ENCODE measurements at regions not wholly inside any gene's neighbourhood (a gene's known extent, or its start where the extent isn't known, plus 50 kb on each side); places are given as distances from the start of the nearest gene placed in this dataset.

GRCh38 chr3:175951047-175951694, 1092.0 kb downstream of the NAALADL2 start:
- dilution Hi-C loops (cut with MboI; ENCODE audit: extremely low pct_ligation_motif_present, low sequenced_read_pairs): no loop called here
- H3K36me3 ChIP-seq (ENCODE audit: control insufficient read depth in 2 of 2, extremely low read depth in 1 of 2, insufficient read depth in 2 of 2, low read length in 2 of 2): no peaks in the 10 kb centered on the region
- H3K4me3 ChIP-seq (ENCODE audit: control insufficient read depth in 2 of 3, extremely low read depth in 1 of 3, insufficient read depth in 2 of 3, low read depth in 1 of 3, low read length in 3 of 3): no peak overlapping the region
- no peak overlapping the region for H3K9ac ChIP-seq (ENCODE audit: control insufficient read depth, extremely low read depth, insufficient read depth, low read length)
- H3K27me3 ChIP-seq (ENCODE audit: control insufficient read depth, extremely low read depth, insufficient read depth, low read length): no peaks in the 10 kb centered on the region
- DNase-seq (ENCODE audit: low read depth, low spot score) (no peak), FAIRE-seq (no peak)
- no peak overlapping the region for H3K27ac ChIP-seq (ENCODE audit: control insufficient read depth, insufficient read depth, low read length)
- H4K20me1 ChIP-seq (ENCODE audit: control insufficient read depth, extremely low read depth, insufficient read depth, low read length): no peaks in the 10 kb centered on the region
- H3K79me2 ChIP-seq (ENCODE audit: control insufficient read depth, insufficient read depth, low read length): no peaks in the 10 kb centered on the region
- H3K4me1 ChIP-seq (ENCODE audit: control insufficient read depth, extremely low read depth, insufficient read depth, low read length): no peaks in the 10 kb centered on the region
- TF ChIP-seq EZH2 (IDR thresholded peaks at IDR 0.05; ENCODE audit: low read length): no peak
- TF ChIP-seq CTCF (optimal IDR thresholded peaks at IDR 0.05 in 1 of 3, IDR thresholded peaks at IDR 0.05 in 1 of 3, conservative IDR thresholded peaks at IDR 0.05 in 1 of 3; ENCODE audit: extremely low read depth in 1 of 3, insufficient read depth in 2 of 3, low read length in 3 of 3): no peak
- H3K9me3 ChIP-seq (ENCODE audit: control insufficient read depth, low read depth, low read length): no peaks in the 10 kb centered on the region
- H3K4me2 ChIP-seq (ENCODE audit: control insufficient read depth, extremely low read depth, insufficient read depth, low read depth, low read length): no peak overlapping the region
- no peak overlapping the region for H2AFZ ChIP-seq (ENCODE audit: control insufficient read depth, low read length)
- H3K9me1 ChIP-seq (ENCODE audit: control insufficient read depth, extremely low read depth, insufficient read depth, low read length): no peaks in the 10 kb centered on the region

- Histone ChIP-seq H3K36me3 (ENCODE audit: control insufficient read depth in 2 of 2, extremely low read depth in 1 of 2, insufficient read depth in 2 of 2, low read length in 2 of 2) (no peaks in the 10 kb centered on the region), H3K9ac (ENCODE audit: control insufficient read depth, extremely low read depth, insufficient read depth, low read length) (no peak overlapping the region), H3K27ac (ENCODE audit: control insufficient read depth, insufficient read depth, low read length) (no peak overlapping the region), H4K20me1 (ENCODE audit: control insufficient read depth, extremely low read depth, insufficient read depth, low read length) (no peaks in the 10 kb centered on the region), H3K4me2 (ENCODE audit: control insufficient read depth, extremely low read depth, insufficient read depth, low read depth, low read length) (no peak overlapping the region), H3K4me3 (ENCODE audit: control insufficient read depth in 2 of 3, extremely low read depth in 1 of 3, insufficient read depth in 2 of 3, low read depth in 1 of 3, low read length in 3 of 3) (no peak overlapping the region), H2AFZ (ENCODE audit: control insufficient read depth, low read length) (no peak overlapping the region), H3K79me2 (ENCODE audit: control insufficient read depth, insufficient read depth, low read length) (no peaks in the 10 kb centered on the region), H3K9me1 (ENCODE audit: control insufficient read depth, extremely low read depth, insufficient read depth, low read length) (no peaks in the 10 kb centered on the region), H3K27me3 (ENCODE audit: control insufficient read depth, extremely low read depth, insufficient read depth, low read length) (no peaks in the 10 kb centered on the region), H3K9me3 (ENCODE audit: control insufficient read depth, low read depth, low read length) (no peaks in the 10 kb centered on the region), H3K4me1 (ENCODE audit: control insufficient read depth, extremely low read depth, insufficient read depth, low read length) (no peaks in the 10 kb centered on the region)
- dilution Hi-C loops (cut with MboI; ENCODE audit: extremely low pct_ligation_motif_present, low sequenced_read_pairs): no loop called here
- TF ChIP-seq CTCF (optimal IDR thresholded peaks at IDR 0.05 in 1 of 3, IDR thresholded peaks at IDR 0.05 in 1 of 3, conservative IDR thresholded peaks at IDR 0.05 in 1 of 3; ENCODE audit: extremely low read depth in 1 of 3, insufficient read depth in 2 of 3, low read length in 3 of 3) (no peak), EZH2 (IDR thresholded peaks at IDR 0.05; ENCODE audit: low read length) (no peak)
- DNase-seq (ENCODE audit: low read depth, low spot score): no peak
- FAIRE-seq: no peak
These were observed 1088.9 kb downstream of the NAALADL2 start for GRCh38 chr3:175948041-175948440.
